Naive B cell (primary cell): ENCODE measurements at regions not wholly inside any gene's neighbourhood (a gene's known extent, or its start where the extent isn't known, plus 50 kb on each side); places are given as distances from the start of the nearest gene placed in this dataset.

Source experiments
- ATAC-seq, 2 donors: fragments of 150-1000 bp; cut with Tn5 transposase; 2 replicates each; pipeline ENCODE4 v1.10.0; 2021; ENCODE audit warnings: low read depth in 2 of 2, mild to moderate bottlenecking in 2 of 2, moderate library complexity in 2 of 2
- DNase-seq: peaks from one replicate; pipeline ENCODE4 v3.0.0; 2022
- H3K27ac Mint-ChIP-seq, 6 donors: one replicate each; pipeline ENCODE4 v1.8.0; 2020 to 2022; ENCODE audit warnings: mild to moderate bottlenecking in 6 of 6, mixed read lengths in 6 of 6, moderate library complexity in 5 of 6, inconsistent platforms in 2 of 6
- H3K27me3 Mint-ChIP-seq, 3 donors: one replicate each; pipeline ENCODE4 v1.8.0; 2021 to 2022; ENCODE audit warnings: mixed read lengths in 3 of 3, mild to moderate bottlenecking in 1 of 3
- H3K36me3 Mint-ChIP-seq, 2 donors: one replicate each; pipeline ENCODE4 v1.8.0; 2020 to 2022; ENCODE audit warnings: mixed read lengths in 2 of 2, inconsistent platforms in 1 of 2, mild to moderate bottlenecking in 1 of 2
- H3K4me1 Mint-ChIP-seq, 3 donors: one replicate each; pipeline ENCODE4 v1.8.0; 2020 to 2022; ENCODE audit warnings: mixed read lengths in 3 of 3, inconsistent platforms in 1 of 3, mild to moderate bottlenecking in 1 of 3, moderate library complexity in 1 of 3
- H3K4me3 Mint-ChIP-seq, 8 donors: one replicate each; pipeline ENCODE4 v1.8.0; 2020 to 2022; ENCODE audit warnings: mild to moderate bottlenecking in 8 of 8, mixed read lengths in 8 of 8, moderate library complexity in 8 of 8, inconsistent platforms in 2 of 8
- H3K9me3 Mint-ChIP-seq, 7 donors: one replicate each; pipeline ENCODE4 v1.8.0; 2020 to 2022; ENCODE audit warnings: mixed read lengths in 7 of 7, mild to moderate bottlenecking in 5 of 7, inconsistent platforms in 2 of 7, moderate library complexity in 1 of 7

DNA sequence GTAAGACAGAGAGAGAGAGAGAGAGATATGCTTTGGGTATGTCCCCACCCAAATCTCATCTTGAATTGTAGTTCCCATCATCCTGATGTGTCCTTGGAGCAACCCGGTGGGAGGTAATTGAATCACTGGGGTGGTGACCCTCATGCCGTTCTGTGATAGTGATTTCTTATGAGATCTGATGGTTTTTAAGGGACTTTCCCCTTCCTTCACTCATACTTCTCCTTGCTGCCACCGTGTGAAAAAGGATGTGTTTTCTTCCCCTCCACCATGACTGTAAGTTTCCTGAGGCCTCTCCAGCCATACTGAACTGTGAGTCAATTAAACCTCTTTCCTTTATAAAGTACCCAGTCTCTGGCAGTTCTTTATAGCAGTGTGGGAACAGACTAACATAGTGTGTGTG lies 60.3 kb downstream of the EOMES start:
- Mint-ChIP-seq H3K9me3 (peaks cover 0 to 2% (median 0%) of the 10 kb centered on the region in 7 donors), H3K4me1 (peaks cover 7% of the 10 kb centered on the region in 3 donors), H3K27ac (peak overlapping the region in 1 of 6 donors; percentile 27), H3K36me3 (no peaks in the 10 kb centered on the region), H3K27me3 (no peaks in the 10 kb centered on the region), H3K4me3 (peak overlapping the region in 1 of 8 donors; percentile 14)
- DNase-seq (no peak), ATAC-seq (no peak)

DNA sequence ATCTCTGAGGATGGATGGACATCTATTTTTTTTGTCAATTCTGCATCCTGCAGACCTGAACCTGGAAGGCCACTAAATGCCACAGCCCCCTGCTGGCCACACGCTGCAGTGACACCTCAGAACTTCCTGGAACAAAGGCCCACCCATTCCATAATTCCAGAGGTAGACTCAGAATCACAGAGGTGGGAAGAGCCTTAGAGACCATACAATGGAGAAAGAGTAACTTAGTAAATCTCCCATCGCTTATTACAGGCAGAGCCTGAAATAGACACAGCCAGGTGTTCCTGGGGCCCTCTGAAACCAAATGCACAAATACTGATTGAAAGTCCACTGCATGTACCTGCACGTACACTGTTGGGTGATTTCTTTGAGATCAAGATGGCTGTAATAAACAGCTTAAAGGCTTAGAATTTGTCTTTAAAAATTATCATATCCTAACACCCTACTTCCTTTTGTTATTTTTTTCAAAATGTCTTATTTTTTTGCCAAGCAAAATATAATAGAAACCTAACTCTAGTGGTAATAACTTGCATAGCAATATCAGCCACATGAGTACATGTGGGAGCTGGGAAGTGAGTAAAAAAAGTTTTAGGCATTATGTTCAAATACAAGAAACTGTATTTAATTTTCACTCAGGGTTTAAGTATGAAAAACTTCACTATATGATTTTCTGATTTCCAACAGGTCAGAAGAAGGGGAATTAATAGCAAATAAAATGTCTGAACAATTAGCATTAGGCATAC lies 62.7 kb downstream of the EOMES start:
- Mint-ChIP-seq H3K27me3 (peaks cover 0 to 8% (median 0%) of the 10 kb centered on the region in 3 donors), H3K9me3 (peaks cover 0 to 2% (median 0%) of the 10 kb centered on the region in 7 donors), H3K27ac (no peak overlapping the region), H3K36me3 (no peaks in the 10 kb centered on the region), H3K4me1 (no peaks in the 10 kb centered on the region), H3K4me3 (no peak overlapping the region)
- ATAC-seq (peak in 1 of 2 donors; percentile 36), DNase-seq (no peak)

DNA sequence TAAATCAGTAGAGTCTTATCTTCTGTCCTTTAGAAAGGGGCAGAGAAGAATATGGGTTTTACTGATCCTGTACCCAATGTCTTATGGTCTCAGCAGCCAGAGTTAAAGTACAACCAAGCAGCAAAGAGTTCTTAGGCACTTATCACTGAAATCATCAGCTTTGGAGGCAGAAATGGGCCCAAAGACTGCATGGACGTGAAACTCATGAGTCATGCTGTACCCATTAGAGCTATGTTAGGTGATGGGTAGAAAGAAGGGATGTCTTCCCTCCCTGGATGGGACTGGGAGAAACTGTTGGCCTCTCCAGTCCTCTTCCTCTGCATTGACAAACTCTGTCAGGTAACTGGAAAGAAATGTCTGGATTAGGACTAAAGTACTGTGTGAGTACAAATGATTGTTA lies 63.4 kb downstream of the EOMES start:
- no peaks in the 10 kb centered on the region for H3K36me3 Mint-ChIP-seq
- no peaks in the 10 kb centered on the region for H3K4me1 Mint-ChIP-seq
- H3K4me3 Mint-ChIP-seq, result no peak overlapping the region
- DNase-seq (no peak), ATAC-seq (no peak)
- H3K9me3 Mint-ChIP-seq, result peaks cover 0 to 2% (median 0%) of the 10 kb centered on the region in 7 donors
- peaks cover 0 to 8% (median under 1%) of the 10 kb centered on the region in 3 donors for H3K27me3 Mint-ChIP-seq
- H3K27ac Mint-ChIP-seq, result no peak overlapping the region

DNA sequence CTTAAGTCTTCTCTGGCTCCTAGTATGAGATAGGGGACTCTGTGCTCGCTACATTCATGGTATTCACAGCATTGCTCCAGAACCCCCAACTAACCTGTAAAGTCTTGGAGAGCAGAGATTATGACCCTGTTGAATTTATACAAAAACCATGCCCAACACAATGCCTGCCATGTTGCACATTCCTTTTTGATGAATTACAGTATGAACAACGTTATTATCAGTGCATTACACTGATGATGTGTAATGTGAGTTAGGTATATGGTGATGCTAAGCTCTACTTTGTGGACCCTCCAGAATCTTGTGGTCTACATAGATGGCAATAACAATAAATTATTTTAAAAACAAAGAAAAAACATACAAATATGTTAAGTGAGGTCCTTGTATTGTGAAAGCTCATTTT lies 64.3 kb downstream of the EOMES start:
- no peak overlapping the region for H3K4me3 Mint-ChIP-seq
- H3K36me3 Mint-ChIP-seq, result no peaks in the 10 kb centered on the region
- peaks cover 0 to 2% (median 0%) of the 10 kb centered on the region in 7 donors for H3K9me3 Mint-ChIP-seq
- no peak overlapping the region for H3K27ac Mint-ChIP-seq
- DNase-seq, result no peak
- H3K4me1 Mint-ChIP-seq, result no peaks in the 10 kb centered on the region
- peaks cover 0 to 9% (median 8%) of the 10 kb centered on the region in 3 donors for H3K27me3 Mint-ChIP-seq
- ATAC-seq, result no peak

DNA sequence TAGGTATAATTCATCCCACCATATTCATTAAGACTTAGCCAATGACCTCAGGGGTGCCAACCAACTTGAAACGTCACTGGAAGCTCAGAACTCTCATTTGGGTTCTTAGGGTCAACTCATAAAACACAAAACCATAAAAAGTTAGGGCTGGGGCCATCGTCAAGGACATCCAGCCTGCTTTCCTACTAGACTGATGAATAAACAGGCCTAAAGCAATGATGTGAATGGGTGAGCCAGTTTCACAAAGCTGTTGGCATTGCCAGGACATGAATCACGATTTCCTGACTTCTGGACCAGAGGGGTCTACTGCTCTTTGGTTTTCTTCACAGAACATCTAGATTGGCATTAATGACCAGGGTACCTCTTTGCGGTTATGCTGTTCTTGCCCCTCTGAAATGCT lies 64.7 kb downstream of the EOMES start:
- Mint-ChIP-seq H3K4me3 (no peak overlapping the region), H3K27me3 (peaks cover 0 to 9% (median 8%) of the 10 kb centered on the region in 3 donors), H3K27ac (no peak overlapping the region), H3K4me1 (no peaks in the 10 kb centered on the region), H3K36me3 (no peaks in the 10 kb centered on the region), H3K9me3 (peaks cover 0 to 2% (median 0%) of the 10 kb centered on the region in 7 donors)
- DNase-seq (no peak), ATAC-seq (no peak)

DNA sequence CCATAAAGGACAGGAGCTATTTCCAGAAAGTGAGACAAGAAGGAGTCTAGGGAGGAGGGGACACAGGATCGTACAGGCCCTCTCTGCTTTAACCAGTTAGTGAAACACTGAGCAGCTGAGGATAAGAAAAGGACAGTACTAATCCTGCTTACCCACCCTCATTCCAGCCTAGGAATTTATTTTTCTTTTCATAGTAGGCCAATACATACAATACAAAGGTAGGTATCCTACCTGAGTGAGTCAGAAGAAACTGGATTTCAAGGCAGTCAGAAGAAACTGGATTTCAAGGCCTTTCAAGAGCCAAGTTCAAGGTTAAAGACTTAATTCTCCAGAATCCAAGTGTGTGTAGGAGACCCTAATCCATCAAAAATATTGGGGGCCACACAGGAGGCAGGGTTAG lies 65.3 kb downstream of the EOMES start:
- Mint-ChIP-seq H3K27me3 (peaks cover 0 to 9% (median 8%) of the 10 kb centered on the region in 3 donors), H3K9me3 (no peaks in the 10 kb centered on the region), H3K4me3 (no peak overlapping the region), H3K4me1 (no peaks in the 10 kb centered on the region), H3K36me3 (no peaks in the 10 kb centered on the region), H3K27ac (no peak overlapping the region)
- ATAC-seq (no peak), DNase-seq (no peak)

DNA sequence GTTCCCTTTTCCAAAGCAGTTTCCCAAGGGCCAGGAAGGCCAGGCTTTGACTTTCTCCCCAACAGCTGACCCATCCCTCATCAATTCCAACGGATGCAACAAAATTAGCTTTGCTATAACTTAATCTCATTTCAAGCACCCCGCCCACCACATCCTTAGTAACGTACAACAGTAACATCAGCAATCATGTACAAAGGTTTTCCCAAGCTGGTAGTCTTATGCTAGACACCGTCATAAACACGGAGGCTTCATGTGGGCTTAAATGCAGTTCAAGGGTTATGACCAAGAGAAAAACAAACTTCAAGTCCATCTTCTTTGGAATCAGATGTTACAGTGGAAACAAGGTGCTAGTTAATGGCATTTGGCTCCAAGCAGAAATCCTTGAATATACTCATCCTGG lies 66.6 kb downstream of the EOMES start:
- no peaks in the 10 kb centered on the region for H3K36me3 Mint-ChIP-seq
- H3K27ac Mint-ChIP-seq, result no peak overlapping the region
- H3K9me3 Mint-ChIP-seq, result no peaks in the 10 kb centered on the region
- no peak overlapping the region for H3K4me3 Mint-ChIP-seq
- DNase-seq, result no peak
- H3K27me3 Mint-ChIP-seq, result peaks cover 0 to 9% (median 8%) of the 10 kb centered on the region in 3 donors
- ATAC-seq, result no peak
- no peaks in the 10 kb centered on the region for H3K4me1 Mint-ChIP-seq

DNA sequence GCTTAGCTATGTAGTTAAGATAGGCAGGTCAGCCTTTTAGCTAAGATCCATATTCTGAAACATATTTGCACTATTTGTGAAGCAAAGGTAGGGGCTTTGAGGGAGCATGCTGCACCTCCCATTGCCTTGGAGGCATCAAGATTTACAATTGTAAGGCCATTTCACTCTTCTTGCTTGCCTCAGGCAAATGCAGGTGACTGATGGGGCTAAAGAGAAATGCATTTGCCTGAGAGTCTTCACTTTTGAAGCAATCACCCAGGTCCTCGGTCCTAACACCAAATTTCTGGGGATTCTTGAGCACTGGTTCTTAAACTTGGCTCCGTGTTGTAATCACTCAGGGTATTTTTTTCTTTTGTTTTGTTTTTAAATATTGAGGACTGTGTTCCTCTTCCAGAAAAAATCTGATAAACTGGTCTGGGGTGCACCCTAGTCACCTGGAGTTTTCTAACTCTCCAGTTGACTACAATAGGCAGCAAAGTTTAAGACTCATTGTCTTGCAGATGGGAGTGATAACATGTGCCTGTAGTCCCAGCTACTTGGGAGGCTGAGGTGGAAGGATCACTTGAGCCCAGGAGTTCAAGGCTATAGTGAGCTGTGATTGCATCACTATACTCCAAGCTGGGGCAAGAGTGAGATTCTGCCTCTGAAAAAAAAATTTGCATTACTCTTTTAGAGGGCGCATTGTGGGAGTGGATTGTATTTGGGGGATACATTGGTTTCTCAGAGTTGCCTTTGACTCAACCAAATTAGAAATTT lies 68.1 kb downstream of the EOMES start:
- ATAC-seq (no peak), DNase-seq (no peak)
- Mint-ChIP-seq H3K27ac (peak overlapping the region in 1 of 6 donors; percentile 11), H3K9me3 (no peaks in the 10 kb centered on the region), H3K4me3 (no peak overlapping the region), H3K4me1 (no peaks in the 10 kb centered on the region), H3K36me3 (no peaks in the 10 kb centered on the region), H3K27me3 (peaks cover 0 to 9% (median 8%) of the 10 kb centered on the region in 3 donors)

DNA sequence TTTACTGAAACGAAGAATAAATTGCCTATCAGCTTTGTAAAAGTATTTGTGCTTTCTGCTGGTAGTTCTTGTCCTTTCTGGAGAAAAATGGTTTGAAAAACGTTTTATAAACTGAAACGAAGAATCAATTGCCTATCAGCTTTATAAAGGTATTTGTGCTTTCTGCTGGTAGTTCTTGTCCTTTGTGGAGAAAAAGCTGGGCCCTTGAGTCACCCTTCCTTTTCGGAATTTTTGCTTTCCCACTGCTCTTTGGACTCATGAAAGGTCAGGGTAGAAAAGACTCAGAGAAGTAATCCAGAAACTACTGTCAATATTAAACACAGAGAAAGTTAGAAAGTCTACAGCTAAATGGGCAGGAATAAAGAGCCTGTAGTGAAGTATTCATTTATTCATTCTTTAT lies 72.8 kb downstream of the EOMES start:
- no peaks in the 10 kb centered on the region for H3K4me1 Mint-ChIP-seq
- no peak overlapping the region for H3K4me3 Mint-ChIP-seq
- no peaks in the 10 kb centered on the region for H3K36me3 Mint-ChIP-seq

DNA sequence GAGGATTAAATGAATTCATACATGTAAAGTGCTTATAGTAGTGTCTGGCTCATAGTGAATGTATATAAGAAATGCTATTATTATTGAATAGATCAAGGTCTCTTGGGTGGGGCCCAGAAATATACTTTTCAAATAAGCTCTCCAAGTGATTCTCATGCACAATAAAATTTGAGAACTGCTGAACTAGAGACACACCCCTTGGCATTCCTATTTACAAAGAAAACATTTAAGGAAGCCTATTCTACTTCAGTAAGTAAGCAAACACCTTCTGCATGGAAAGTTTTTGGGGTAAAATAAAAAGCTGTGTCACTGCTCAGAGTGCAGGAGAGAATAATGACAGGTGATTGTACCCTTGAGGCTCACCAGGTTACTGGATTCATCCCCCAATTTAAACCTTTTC lies 75.2 kb downstream of the EOMES start:
- no peak for DNase-seq
- no peak overlapping the region for H3K27ac Mint-ChIP-seq
- no peaks in the 10 kb centered on the region for H3K9me3 Mint-ChIP-seq
- no peak overlapping the region for H3K4me3 Mint-ChIP-seq
- no peaks in the 10 kb centered on the region for H3K27me3 Mint-ChIP-seq
- no peak for ATAC-seq
- H3K4me1 Mint-ChIP-seq, result no peaks in the 10 kb centered on the region
- no peaks in the 10 kb centered on the region for H3K36me3 Mint-ChIP-seq

More for the DNA sequence above, 72.8 kb downstream of the EOMES start:
- H3K9me3 Mint-ChIP-seq, result no peaks in the 10 kb centered on the region
- H3K27me3 Mint-ChIP-seq, result peaks cover 0 to 9% (median 0%) of the 10 kb centered on the region in 3 donors
- ATAC-seq (no peak), DNase-seq (no peak)
- no peak overlapping the region for H3K27ac Mint-ChIP-seq

DNA sequence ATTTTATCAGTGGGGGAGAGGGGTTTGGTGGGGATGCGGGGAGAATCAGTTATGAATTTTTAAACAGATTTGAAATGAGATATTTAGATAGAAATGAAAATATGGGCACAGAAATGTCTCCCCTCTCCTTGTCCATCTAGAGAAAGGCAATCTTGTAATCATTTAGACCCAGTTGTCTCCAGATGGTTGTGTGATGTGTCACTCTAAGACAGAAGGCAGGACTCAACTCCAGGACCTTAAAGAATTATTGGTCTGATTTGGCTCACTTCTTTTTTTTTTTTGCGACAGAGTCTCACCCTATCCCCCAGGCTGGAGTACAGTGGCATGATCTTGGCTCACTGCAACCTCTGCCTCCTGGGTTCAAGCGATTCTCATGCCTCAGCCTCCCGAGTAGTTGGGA lies 77.2 kb downstream of the EOMES start:
- Mint-ChIP-seq H3K9me3 (no peaks in the 10 kb centered on the region), H3K27ac (no peak overlapping the region), H3K27me3 (no peaks in the 10 kb centered on the region), H3K4me3 (no peak overlapping the region), H3K4me1 (no peaks in the 10 kb centered on the region), H3K36me3 (no peaks in the 10 kb centered on the region)
- ATAC-seq (no peak), DNase-seq (no peak)

DNA sequence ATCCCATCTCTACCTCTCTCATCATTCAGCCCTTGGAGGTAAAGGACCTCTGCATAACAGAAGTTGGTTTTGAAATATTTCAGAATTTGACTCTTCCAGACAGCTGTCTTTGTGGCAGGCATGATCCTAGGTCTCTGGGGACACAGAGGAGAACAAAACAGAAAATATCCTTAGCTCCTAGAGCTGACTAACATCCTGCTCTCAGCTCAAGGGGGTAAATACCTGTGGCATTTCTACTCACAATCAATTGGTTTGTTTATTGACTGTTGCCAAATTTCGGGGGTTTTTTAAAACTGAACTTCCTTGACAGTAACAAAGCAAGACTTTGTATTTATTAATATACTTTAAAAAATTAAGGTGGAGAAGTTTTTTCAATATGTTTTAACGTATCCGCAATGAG lies 78.8 kb downstream of the EOMES start:
- H3K27ac Mint-ChIP-seq, result no peak overlapping the region
- ATAC-seq, result no peak
- H3K4me3 Mint-ChIP-seq, result no peak overlapping the region

DNA sequence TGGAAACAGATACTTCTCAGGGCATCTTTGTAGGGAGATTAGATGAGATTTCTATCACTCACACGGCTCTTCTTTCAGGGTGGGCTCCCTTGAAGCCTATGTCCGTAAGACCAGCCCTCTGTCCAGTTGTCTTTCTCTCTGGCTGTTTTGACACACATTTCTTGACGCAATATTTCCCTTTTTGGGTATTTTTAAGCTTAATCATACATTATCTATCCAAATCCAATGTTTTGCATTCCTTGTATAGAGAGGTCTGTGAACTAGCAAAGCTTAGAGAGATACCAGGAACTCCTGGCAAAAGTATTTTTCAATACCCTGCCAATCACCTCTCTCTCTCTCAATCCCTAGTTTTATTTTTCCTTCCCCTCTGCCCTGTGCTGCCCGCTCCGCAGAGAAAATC lies 79.3 kb downstream of the EOMES start:
- Mint-ChIP-seq H3K9me3 (no peaks in the 10 kb centered on the region), H3K4me3 (no peak overlapping the region), H3K27ac (no peak overlapping the region), H3K36me3 (peaks cover 0 to 4% of the 10 kb centered on the region in 2 donors), H3K27me3 (no peaks in the 10 kb centered on the region), H3K4me1 (peaks cover 6% of the 10 kb centered on the region in 3 donors)
- ATAC-seq (no peak), DNase-seq (no peak)

More for the DNA sequence above, 78.8 kb downstream of the EOMES start:
- Mint-ChIP-seq H3K27me3 (no peaks in the 10 kb centered on the region), H3K4me1 (peaks cover 6% of the 10 kb centered on the region in 3 donors), H3K36me3 (peaks cover 0 to 4% of the 10 kb centered on the region in 2 donors), H3K9me3 (no peaks in the 10 kb centered on the region)
- DNase-seq, result no peak
